Gastrocnemius medialis (tissue), 4 donors: ENCODE measurements at regions not wholly inside any gene's neighbourhood (a gene's known extent, or its start where the extent isn't known, plus 50 kb on each side); places are given as distances from the start of the nearest gene placed in this dataset.

Source experiments
- POLR2A ChIP-seq, 2 donors: fragments of 450-650 bp; IDR thresholded peaks; one replicate each; pipeline ENCODE4 v1.6.1; 2017; ENCODE audit warnings: antibody characterized with exemption in 2 of 2, mild to moderate bottlenecking in 2 of 2, moderate library complexity in 2 of 2
- TF ChIP-seq, protein P1 (sequence below), 5 experiments: fragments of 450-650 bp in 3 of 5; fragments of 200-600 bp in 2 of 5; sonication (generic) in 2 of 5; IDR thresholded peaks in 4 of 5; conservative IDR thresholded peaks in 1 of 5; 1 replicate in 4 of 5; 2 replicates in 1 of 5; pipeline ENCODE4 v1.5.1; 2016 to 2019; ENCODE audit warnings: antibody characterized with exemption in 5 of 5, mild to moderate bottlenecking in 3 of 5, moderate library complexity in 3 of 5

DNA sequence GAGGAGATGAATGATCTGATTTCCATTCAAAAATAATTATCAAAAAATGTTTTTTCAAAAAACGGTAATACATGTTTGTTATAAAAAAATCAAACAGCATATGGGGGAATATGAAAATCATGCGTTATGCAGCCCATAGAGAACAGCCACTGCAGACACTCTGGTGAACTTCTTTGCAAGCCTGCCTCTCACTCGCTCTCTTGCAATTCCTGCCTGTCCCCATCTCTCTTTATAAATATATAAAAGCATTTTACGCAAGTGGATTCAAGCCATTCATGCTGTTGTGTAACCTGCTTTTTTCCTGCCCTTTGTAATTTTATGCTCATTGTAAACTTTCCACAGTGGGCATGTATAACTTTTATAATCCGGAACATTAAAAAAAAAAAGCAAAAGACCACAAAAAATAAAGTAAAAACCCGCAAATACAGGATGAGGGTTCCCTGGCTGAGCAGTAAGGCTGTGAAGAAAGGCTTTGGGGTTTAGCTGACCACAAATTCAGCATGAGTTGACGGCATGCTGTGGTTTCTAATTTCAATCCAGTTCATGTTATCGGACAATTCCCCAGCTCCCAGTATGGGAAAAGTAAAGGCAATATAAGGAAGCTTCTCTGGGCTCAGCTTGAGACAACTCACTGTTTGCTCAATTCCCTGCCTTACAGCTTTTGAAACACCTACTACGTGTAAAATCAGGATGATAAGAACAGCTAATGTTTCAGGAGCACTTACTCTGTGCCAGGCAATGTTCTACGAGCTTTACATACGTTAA lies 52.8 kb upstream of the ZBTB40 start:
- TF ChIP-seq, protein P1, sequence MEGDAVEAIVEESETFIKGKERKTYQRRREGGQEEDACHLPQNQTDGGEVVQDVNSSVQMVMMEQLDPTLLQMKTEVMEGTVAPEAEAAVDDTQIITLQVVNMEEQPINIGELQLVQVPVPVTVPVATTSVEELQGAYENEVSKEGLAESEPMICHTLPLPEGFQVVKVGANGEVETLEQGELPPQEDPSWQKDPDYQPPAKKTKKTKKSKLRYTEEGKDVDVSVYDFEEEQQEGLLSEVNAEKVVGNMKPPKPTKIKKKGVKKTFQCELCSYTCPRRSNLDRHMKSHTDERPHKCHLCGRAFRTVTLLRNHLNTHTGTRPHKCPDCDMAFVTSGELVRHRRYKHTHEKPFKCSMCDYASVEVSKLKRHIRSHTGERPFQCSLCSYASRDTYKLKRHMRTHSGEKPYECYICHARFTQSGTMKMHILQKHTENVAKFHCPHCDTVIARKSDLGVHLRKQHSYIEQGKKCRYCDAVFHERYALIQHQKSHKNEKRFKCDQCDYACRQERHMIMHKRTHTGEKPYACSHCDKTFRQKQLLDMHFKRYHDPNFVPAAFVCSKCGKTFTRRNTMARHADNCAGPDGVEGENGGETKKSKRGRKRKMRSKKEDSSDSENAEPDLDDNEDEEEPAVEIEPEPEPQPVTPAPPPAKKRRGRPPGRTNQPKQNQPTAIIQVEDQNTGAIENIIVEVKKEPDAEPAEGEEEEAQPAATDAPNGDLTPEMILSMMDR (IDR thresholded peaks at IDR 0.05 in 4 of 5, conservative IDR thresholded peaks at IDR 0.05 in 1 of 5) = no peak
- no peak for TF ChIP-seq POLR2A (IDR thresholded peaks at IDR 0.05)
